GM12878 (cell line): ENCODE measurements at regions not wholly inside any gene's neighbourhood (a gene's known extent, or its start where the extent isn't known, plus 50 kb on each side); places are given as distances from the start of the nearest gene placed in this dataset.

Experiments used
- CBFB ChIP-seq: IDR thresholded peaks from 2 replicates; pipeline ENCODE4 v1.6.1; 2016; ENCODE audit warnings: antibody characterized with exemption, low read depth
- DPF2 ChIP-seq: fragments of 450-650 bp; IDR thresholded peaks from 2 replicates; pipeline ENCODE4 v1.6.1; 2017; ENCODE audit warnings: mild to moderate bottlenecking
- GABPA ChIP-seq: IDR thresholded peaks from 2 replicates; pipeline ENCODE4 v1.6.1; 2014; ENCODE audit warnings: antibody characterized with exemption, low read depth, mild to moderate bottlenecking, inconsistent platforms
- PML ChIP-seq: IDR thresholded peaks from 2 replicates; pipeline ENCODE4 v1.6.1; 2012; ENCODE audit warnings: low read length, inconsistent platforms
- RUNX3 ChIP-seq: IDR thresholded peaks from 2 replicates; pipeline ENCODE4 v1.6.1; 2012; ENCODE audit warnings: low read length, inconsistent platforms
- SIX5 ChIP-seq: IDR thresholded peaks from 2 replicates; pipeline ENCODE4 v1.6.1; 2011; ENCODE audit warnings: mild to moderate bottlenecking, low read depth, low read length, moderate library complexity; ENCODE audit not compliant: severe bottlenecking
- SMC3 ChIP-seq: IDR thresholded peaks from 2 replicates; pipeline ENCODE4 v1.6.1; 2011; ENCODE audit warnings: low read length, improper control_type of control experiment, borderline replicate concordance
- SPI1 ChIP-seq: IDR thresholded peaks from 2 replicates; pipeline ENCODE4 v1.6.1; 2011; ENCODE audit warnings: low read depth, mild to moderate bottlenecking, low read length, moderate library complexity, borderline replicate concordance; ENCODE audit not compliant: insufficient read depth
- TAF1 ChIP-seq: IDR thresholded peaks from 2 replicates; pipeline ENCODE4 v1.6.1; 2011; ENCODE audit warnings: mild to moderate bottlenecking, low read depth, low read length, borderline replicate concordance
- TCF3 ChIP-seq: IDR thresholded peaks from 2 replicates; pipeline ENCODE4 v1.6.1; 2012; ENCODE audit warnings: low read depth, mild to moderate bottlenecking, low read length, borderline replicate concordance; ENCODE audit not compliant: insufficient read depth
- YBX1 ChIP-seq: fragments of 450-650 bp; IDR thresholded peaks from 2 replicates; pipeline ENCODE4 v1.6.1; 2016; ENCODE audit warnings: antibody characterized with exemption
- YY1 ChIP-seq: IDR thresholded peaks from 2 replicates; pipeline ENCODE4 v1.6.1; 2011; ENCODE audit warnings: low read depth, mild to moderate bottlenecking, low read length
- ZBED1 ChIP-seq: IDR thresholded peaks from 2 replicates; pipeline ENCODE4 v1.6.1; 2016; ENCODE audit warnings: borderline replicate concordance
- TF ChIP-seq, protein P1 (sequence below): IDR thresholded peaks from 2 replicates; pipeline ENCODE4 v1.6.1; 2012; ENCODE audit warnings: low read depth, low read length, improper control_type of control experiment
- TF ChIP-seq, protein P2 (sequence below): fragments of 450-650 bp; IDR thresholded peaks from 2 replicates; pipeline ENCODE4 v1.6.1; 2017; ENCODE audit warnings: mild to moderate bottlenecking, low read depth, inconsistent platforms; ENCODE audit not compliant: poor library complexity, severe bottlenecking
- TF ChIP-seq, protein P3 (sequence below): fragments of 450-650 bp; IDR thresholded peaks from 2 replicates; pipeline ENCODE4 v1.6.1; 2018; ENCODE audit warnings: mild to moderate bottlenecking, low read depth, moderate library complexity; ENCODE audit not compliant: partially characterized antibody
- TF ChIP-seq, protein P4 (sequence below): fragments of 450-650 bp; IDR thresholded peaks from 2 replicates; pipeline ENCODE4 v1.6.1; 2016; ENCODE audit warnings: mild to moderate bottlenecking, moderate library complexity, borderline replicate concordance
- TF ChIP-seq, protein P5 (sequence below): fragments of 450-650 bp; IDR thresholded peaks from 2 replicates; pipeline ENCODE4 v1.6.1; 2017; ENCODE audit warnings: borderline replicate concordance

DNA sequence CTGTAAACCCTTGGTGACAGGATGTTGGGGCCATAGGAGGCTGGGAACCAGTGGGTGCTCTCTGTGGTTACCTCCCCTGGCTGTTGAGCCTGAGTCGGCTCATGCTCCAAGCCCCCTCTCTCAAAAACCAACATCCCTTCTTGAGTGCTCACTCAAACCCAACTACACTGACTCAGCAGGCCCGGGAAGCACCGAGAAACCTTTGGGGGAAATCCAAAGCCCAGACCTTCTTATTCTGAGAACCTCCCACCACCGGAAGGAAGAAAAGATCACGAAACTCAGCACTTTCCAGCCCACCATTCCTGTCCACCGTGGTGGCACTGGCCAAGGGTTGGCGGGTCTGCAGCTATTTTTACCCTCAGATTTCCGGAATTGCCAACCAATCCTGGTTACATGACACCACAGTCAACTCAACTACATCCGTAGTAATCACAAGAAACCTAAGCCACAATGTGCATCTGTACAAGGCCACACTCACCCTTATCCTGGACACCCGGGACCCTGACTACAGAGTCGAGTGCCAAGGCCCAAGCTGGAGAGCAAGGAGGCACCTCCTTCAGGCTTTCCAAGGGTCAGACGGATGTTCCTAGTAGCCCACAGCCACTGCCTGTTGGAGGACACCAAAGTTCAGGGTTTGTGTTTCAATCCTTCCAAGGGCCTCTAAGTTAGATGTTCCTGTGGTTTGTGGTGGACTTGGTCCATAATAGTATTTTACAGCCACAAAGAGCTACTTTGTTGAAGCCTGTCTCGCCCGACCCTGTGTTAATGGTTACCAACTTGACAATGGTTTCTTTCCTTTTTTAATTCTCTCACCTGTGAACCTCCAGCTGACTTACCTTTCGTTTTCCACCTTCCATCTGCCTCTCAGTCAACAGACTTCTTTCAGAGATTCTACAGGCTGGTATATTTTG lies 317.0 kb downstream of the CDC5L start (continued):
- TF ChIP-seq, protein P1, sequence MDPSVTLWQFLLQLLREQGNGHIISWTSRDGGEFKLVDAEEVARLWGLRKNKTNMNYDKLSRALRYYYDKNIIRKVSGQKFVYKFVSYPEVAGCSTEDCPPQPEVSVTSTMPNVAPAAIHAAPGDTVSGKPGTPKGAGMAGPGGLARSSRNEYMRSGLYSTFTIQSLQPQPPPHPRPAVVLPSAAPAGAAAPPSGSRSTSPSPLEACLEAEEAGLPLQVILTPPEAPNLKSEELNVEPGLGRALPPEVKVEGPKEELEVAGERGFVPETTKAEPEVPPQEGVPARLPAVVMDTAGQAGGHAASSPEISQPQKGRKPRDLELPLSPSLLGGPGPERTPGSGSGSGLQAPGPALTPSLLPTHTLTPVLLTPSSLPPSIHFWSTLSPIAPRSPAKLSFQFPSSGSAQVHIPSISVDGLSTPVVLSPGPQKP = peak; percentile 47; the same call in 1 of the 2 replicates
- no peak for TF ChIP-seq TAF1
- TF ChIP-seq, protein P2, sequence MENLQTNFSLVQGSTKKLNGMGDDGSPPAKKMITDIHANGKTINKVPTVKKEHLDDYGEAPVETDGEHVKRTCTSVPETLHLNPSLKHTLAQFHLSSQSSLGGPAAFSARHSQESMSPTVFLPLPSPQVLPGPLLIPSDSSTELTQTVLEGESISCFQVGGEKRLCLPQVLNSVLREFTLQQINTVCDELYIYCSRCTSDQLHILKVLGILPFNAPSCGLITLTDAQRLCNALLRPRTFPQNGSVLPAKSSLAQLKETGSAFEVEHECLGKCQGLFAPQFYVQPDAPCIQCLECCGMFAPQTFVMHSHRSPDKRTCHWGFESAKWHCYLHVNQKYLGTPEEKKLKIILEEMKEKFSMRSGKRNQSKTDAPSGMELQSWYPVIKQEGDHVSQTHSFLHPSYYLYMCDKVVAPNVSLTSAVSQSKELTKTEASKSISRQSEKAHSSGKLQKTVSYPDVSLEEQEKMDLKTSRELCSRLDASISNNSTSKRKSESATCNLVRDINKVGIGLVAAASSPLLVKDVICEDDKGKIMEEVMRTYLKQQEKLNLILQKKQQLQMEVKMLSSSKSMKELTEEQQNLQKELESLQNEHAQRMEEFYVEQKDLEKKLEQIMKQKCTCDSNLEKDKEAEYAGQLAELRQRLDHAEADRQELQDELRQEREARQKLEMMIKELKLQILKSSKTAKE = no peak
- no peak; the same call in 1 of the 2 replicates for TF ChIP-seq GABPA
- TF ChIP-seq DPF2 = 0 out of 2 replicates have a peak, but pooled peaks have one; percentile 50
- TF ChIP-seq SMC3 = no peak
- TF ChIP-seq, protein P3, sequence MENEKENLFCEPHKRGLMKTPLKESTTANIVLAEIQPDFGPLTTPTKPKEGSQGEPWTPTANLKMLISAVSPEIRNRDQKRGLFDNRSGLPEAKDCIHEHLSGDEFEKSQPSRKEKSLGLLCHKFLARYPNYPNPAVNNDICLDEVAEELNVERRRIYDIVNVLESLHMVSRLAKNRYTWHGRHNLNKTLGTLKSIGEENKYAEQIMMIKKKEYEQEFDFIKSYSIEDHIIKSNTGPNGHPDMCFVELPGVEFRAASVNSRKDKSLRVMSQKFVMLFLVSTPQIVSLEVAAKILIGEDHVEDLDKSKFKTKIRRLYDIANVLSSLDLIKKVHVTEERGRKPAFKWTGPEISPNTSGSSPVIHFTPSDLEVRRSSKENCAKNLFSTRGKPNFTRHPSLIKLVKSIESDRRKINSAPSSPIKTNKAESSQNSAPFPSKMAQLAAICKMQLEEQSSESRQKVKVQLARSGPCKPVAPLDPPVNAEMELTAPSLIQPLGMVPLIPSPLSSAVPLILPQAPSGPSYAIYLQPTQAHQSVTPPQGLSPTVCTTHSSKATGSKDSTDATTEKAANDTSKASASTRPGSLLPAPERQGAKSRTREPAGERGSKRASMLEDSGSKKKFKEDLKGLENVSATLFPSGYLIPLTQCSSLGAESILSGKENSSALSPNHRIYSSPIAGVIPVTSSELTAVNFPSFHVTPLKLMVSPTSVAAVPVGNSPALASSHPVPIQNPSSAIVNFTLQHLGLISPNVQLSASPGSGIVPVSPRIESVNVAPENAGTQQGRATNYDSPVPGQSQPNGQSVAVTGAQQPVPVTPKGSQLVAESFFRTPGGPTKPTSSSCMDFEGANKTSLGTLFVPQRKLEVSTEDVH = no peak
- peak; percentile 76 for TF ChIP-seq RUNX3
- TF ChIP-seq, protein P4, sequence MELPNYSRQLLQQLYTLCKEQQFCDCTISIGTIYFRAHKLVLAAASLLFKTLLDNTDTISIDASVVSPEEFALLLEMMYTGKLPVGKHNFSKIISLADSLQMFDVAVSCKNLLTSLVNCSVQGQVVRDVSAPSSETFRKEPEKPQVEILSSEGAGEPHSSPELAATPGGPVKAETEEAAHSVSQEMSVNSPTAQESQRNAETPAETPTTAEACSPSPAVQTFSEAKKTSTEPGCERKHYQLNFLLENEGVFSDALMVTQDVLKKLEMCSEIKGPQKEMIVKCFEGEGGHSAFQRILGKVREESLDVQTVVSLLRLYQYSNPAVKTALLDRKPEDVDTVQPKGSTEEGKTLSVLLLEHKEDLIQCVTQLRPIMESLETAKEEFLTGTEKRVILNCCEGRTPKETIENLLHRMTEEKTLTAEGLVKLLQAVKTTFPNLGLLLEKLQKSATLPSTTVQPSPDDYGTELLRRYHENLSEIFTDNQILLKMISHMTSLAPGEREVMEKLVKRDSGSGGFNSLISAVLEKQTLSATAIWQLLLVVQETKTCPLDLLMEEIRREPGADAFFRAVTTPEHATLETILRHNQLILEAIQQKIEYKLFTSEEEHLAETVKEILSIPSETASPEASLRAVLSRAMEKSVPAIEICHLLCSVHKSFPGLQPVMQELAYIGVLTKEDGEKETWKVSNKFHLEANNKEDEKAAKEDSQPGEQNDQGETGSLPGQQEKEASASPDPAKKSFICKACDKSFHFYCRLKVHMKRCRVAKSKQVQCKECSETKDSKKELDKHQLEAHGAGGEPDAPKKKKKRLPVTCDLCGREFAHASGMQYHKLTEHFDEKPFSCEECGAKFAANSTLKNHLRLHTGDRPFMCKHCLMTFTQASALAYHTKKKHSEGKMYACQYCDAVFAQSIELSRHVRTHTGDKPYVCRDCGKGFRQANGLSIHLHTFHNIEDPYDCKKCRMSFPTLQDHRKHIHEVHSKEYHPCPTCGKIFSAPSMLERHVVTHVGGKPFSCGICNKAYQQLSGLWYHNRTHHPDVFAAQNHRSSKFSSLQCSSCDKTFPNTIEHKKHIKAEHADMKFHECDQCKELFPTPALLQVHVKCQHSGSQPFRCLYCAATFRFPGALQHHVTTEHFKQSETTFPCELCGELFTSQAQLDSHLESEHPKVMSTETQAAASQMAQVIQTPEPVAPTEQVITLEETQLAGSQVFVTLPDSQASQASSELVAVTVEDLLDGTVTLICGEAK = no peak
- 0 out of 2 replicates have a peak, but pooled peaks have one; percentile 8 for TF ChIP-seq YY1
- no peak for TF ChIP-seq SIX5
- no peak for TF ChIP-seq YBX1
- TF ChIP-seq ZBED1 = no peak
- TF ChIP-seq, protein P5, sequence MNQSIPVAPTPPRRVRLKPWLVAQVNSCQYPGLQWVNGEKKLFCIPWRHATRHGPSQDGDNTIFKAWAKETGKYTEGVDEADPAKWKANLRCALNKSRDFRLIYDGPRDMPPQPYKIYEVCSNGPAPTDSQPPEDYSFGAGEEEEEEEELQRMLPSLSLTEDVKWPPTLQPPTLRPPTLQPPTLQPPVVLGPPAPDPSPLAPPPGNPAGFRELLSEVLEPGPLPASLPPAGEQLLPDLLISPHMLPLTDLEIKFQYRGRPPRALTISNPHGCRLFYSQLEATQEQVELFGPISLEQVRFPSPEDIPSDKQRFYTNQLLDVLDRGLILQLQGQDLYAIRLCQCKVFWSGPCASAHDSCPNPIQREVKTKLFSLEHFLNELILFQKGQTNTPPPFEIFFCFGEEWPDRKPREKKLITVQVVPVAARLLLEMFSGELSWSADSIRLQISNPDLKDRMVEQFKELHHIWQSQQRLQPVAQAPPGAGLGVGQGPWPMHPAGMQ = no peak
- TF ChIP-seq PML = no peak
- TF ChIP-seq CBFB = 0 out of 2 replicates have a peak, but pooled peaks have one; percentile 29
- TF ChIP-seq SPI1 = no peak
- TF ChIP-seq TCF3 = no peak
